ENCODE measurements at regions not wholly inside any gene's neighbourhood (a gene's known extent, or its start where the extent isn't known, plus 50 kb on each side); places are given as distances from the start of the nearest gene placed in this dataset.

GRCh38 chr7:69516238-69516820 lies 81.9 kb upstream of the AUTS2 start:
- TF ChIP-seq CTCF (IDR thresholded peaks at IDR 0.05; ENCODE audit: low read length, missing control alignments): no peak
- DNase-seq (ENCODE audit: low read depth): no peak
- H3K4me3 ChIP-seq (replicated peaks; ENCODE audit: low read depth, low read length): no peak overlapping the region

DNA sequence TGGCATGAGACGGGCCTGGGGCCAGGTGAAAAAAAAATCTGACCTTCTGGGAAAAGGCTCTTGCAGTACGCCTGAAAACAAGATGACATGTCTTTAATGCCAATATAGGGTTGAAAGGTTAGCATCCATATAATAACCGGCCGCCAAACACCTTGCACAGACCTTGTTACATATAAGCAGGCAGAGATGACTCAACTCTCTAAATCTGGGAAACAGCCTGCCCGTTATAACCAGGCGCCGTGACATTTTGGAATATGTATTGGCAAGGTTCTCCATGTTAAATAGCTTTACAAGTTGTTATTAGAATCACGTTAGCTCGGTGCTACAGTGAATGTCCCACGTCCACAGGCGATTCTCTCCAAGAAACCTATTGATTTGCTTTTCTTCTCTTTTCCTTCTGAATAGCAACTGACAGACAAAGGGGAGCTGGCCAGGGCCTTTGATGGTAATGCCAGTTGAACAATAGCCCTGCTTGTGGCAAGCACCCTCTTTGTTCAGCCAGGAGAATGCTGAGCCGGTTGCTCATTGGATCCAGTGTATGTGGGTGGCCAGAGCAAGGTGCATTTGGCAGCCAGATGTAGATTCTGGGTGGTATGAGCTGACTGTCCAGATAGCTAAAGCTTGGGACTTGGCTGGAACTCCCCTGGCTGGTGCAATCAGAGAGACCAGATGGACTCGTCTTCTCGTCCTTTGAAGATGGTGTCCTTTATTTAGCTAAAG lies 80.1 kb upstream of the AUTS2 start:
- no peak overlapping the region for H3K4me3 ChIP-seq (replicated peaks; ENCODE audit: low read depth, low read length)
- TF ChIP-seq CTCF (IDR thresholded peaks at IDR 0.05; ENCODE audit: low read length, missing control alignments): no peak
- no peak for DNase-seq (ENCODE audit: low read depth)

DNA sequence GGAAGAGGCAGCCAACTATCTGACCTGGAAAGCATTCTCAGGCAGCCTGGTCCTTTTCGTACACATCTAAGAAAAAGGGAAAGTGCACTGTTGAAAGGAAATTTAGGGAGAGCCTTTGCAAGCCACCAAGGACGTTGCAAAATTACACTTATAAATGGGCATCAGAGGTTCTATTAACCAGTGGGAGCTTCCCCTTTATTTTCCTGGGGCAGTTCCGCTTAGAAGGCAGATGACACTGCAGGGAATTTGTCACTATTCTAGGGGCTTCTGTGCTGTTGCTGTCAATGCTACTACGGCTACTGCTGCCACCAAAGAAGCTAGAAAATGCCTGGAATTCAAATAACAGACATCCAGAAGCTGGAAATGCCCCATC lies 79.6 kb upstream of the AUTS2 start:
- TF ChIP-seq CTCF (IDR thresholded peaks at IDR 0.05; ENCODE audit: low read length, missing control alignments): no peak
- no peak for DNase-seq (ENCODE audit: low read depth)
- H3K4me3 ChIP-seq (replicated peaks; ENCODE audit: low read depth, low read length): no peak overlapping the region

GRCh38 chr7:69526570-69526969 lies 71.7 kb upstream of the AUTS2 start:
- no peak overlapping the region for H3K4me3 ChIP-seq (replicated peaks; ENCODE audit: low read depth, low read length)
- DNase-seq (ENCODE audit: low read depth): no peak
- no peak for TF ChIP-seq CTCF (IDR thresholded peaks at IDR 0.05; ENCODE audit: low read length, missing control alignments)

- no peak for TF ChIP-seq CTCF (IDR thresholded peaks at IDR 0.05; ENCODE audit: low read length, missing control alignments)
- DNase-seq (ENCODE audit: low read depth): no peak
- H3K4me3 ChIP-seq (replicated peaks; ENCODE audit: low read depth, low read length): no peak overlapping the region
Observed at GRCh38 chr7:69527706-69528105, 70.6 kb upstream of the AUTS2 start.

- no peak for DNase-seq (ENCODE audit: low read depth)
- TF ChIP-seq CTCF (IDR thresholded peaks at IDR 0.05; ENCODE audit: low read length, missing control alignments): no peak
Observed at GRCh38 chr7:69531050-69531449, 67.2 kb upstream of the AUTS2 start.

More at GRCh38 chr7:69531050-69531449, 67.2 kb upstream of the AUTS2 start:
- no peak overlapping the region for H3K4me3 ChIP-seq (replicated peaks; ENCODE audit: low read depth, low read length)
